ENCODE measurements at regions not wholly inside any gene's neighbourhood (a gene's known extent, or its start where the extent isn't known, plus 50 kb on each side); places are given as distances from the start of the nearest gene placed in this dataset.

DNA sequence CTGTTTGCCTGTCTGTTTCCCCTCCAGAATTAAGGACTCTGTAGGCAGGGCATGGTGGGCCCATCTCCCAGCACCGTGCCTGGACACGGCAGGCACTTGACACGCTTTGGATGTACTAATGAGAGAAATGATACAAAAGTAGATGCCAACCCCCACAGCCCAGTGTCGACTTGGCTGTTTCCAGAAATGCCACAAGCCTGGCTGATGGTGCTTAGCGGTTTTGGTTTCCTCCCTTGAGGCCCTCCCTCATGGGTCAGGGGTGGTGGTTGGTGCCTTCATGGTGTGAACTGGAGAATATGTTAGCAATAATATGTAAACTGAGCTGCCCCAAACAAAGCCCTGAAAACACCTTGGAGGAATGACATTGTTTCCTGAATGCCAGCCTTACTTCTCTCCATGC is 55.5 kb upstream of the ESRRB start:
- Mint-ChIP-seq H3K27ac (no peak overlapping the region), H3K4me1 (no peaks in the 10 kb centered on the region), H3K36me3 (no peaks in the 10 kb centered on the region), H3K4me3 (no peak overlapping the region), H3K9me3 (no peaks in the 10 kb centered on the region), H3K27me3 (peaks cover 42% of the 10 kb centered on the region)
- ATAC-seq, result no peak

DNA sequence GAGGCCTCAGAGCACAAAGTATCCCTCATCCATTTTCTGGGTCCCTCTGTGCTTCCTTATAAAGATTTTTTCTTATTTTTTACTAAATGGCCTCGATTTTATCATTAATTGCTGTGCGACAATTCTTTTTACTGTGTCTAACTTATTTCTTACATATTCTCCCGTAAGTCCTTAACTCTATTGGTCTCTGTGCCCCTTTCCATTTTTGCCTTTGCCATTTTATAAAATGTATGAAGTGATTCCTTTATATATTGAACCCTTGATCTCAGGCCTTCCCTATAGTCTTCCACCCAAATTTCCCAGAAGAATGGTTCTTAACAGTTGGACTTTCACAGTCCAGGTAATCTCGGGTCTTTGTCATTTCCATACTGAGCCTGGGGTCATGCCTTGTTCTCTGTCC is 55.0 kb upstream of the ESRRB start:
- Mint-ChIP-seq H3K4me3 (no peak overlapping the region), H3K36me3 (no peaks in the 10 kb centered on the region), H3K27ac (no peak overlapping the region), H3K9me3 (no peaks in the 10 kb centered on the region), H3K4me1 (no peaks in the 10 kb centered on the region), H3K27me3 (peaks cover 44% of the 10 kb centered on the region)
- no peak for ATAC-seq

DNA sequence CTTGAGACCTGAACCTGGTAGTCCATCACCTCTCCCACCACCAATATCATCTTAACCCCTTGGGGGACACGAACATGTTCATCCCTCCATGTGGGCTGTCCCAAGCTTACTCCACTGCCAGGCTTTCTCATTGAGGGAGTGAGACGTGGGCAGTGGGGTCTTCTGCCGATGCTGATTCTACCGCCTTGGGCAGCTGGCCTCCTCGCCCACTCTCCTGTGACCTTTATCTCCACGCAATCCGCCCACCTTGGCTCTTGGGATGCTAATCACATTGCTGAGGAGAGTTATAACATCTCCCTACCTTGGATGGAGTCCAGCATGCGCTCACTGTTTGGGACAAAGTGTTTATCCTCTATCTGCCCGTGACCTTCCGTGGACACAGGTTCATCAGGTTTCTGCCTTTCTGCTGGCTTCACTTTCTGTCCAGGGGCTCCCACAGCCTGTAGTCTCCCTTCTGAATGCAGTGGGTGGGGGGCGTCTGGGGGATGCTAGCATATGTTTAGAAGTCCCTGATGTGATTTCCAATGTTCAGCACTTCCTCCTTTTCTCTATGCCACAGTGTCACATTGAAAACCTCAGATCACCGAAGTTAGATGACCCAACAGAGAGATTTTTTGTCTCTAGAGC is 53.2 kb upstream of the ESRRB start:
- H3K27me3 Mint-ChIP-seq, result peaks cover 46% of the 10 kb centered on the region
- H3K4me3 Mint-ChIP-seq, result no peak overlapping the region
- H3K4me1 Mint-ChIP-seq, result no peaks in the 10 kb centered on the region
- no peaks in the 10 kb centered on the region for H3K9me3 Mint-ChIP-seq
- ATAC-seq, result no peak
- no peak overlapping the region for H3K27ac Mint-ChIP-seq
- H3K36me3 Mint-ChIP-seq, result no peaks in the 10 kb centered on the region

DNA sequence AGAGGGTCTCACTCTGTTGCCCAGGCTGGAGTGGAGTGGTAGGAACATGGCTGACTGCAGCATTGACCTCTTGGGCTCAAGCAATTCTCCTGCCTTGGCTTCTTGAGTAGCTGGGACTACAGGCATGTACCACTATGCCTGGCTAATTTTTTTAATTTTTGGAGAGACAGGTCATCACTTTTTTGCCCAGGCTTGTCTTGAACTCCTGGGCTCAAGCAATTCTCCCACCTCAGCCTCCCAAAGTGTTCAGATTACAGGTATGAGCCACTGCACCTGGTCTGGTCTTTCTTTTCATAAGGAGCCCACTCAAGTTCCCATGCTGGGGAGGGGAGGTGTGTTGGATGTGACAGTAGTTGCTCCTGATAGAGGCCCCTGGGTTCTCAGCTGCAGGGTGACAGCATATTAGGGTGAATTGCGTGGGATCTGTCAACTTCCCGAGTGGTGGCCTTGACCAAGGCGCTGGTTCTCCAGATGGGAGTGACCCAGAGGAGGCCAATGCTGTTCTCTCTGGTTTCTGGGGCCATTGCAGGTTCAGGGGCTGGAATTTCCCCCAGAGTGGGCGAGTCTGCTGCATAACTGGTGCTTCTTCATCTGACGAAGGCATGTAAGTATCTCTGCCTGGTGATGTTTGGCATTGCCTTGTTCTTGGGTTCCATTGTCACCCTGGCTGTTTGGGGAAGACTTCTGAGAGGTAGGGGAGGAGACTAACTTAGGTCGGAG is 52.4 kb upstream of the ESRRB start:
- Mint-ChIP-seq H3K4me3 (no peak overlapping the region), H3K27ac (no peak overlapping the region), H3K4me1 (no peaks in the 10 kb centered on the region), H3K27me3 (peaks cover 54% of the 10 kb centered on the region), H3K36me3 (no peaks in the 10 kb centered on the region), H3K9me3 (no peaks in the 10 kb centered on the region)
- no peak for ATAC-seq

DNA sequence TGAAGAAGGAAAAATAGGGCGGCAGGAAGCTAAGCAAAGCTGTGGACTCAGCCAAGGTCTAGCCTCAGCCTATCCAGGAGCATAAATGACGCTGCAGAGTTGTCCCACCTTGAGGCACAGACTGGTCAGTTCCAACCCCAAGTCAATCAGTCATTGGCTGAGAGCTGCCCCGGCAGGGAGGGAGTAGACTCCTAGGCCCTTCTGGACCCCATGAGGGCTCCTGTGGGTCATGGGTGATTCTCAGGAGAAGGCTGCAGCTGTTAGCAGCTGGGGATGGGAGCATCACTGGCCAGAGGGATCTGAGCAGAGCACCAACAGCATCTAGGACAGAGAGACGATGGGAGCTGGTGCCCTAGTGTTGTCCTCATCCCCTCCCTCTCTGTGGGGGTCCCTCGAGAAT is 51.8 kb upstream of the ESRRB start:
- no peak for ATAC-seq
- Mint-ChIP-seq H3K27ac (no peak overlapping the region), H3K27me3 (peaks cover 60% of the 10 kb centered on the region), H3K4me1 (no peaks in the 10 kb centered on the region), H3K4me3 (no peak overlapping the region), H3K9me3 (no peaks in the 10 kb centered on the region), H3K36me3 (no peaks in the 10 kb centered on the region)

Data from stimulated activated memory B cell treated with anti-CD40 and anti-IgM and Interleukin-4, amounts not matched to agents 10 μg/mL and 1 μg/mL and 100 μg/mL, for 72 hours (primary cell).